Stomach (tissue), 4 donors: ENCODE measurements at regions not wholly inside any gene's neighbourhood (a gene's known extent, or its start where the extent isn't known, plus 50 kb on each side); places are given as distances from the start of the nearest gene placed in this dataset.

Source experiments
- EP300 ChIP-seq: sonication (generic); formaldehyde crosslinking; IDR thresholded peaks from one replicate; pipeline ENCODE4 v1.6.1; 2017; ENCODE audit warnings: antibody characterized with exemption
- POLR2A ChIP-seq, 4 donors: fragments of 450-650 bp; IDR thresholded peaks; one replicate each; pipeline ENCODE4 v1.6.1; 2016; ENCODE audit warnings: antibody characterized with exemption in 4 of 4, control low read depth in 2 of 4, mild to moderate bottlenecking in 1 of 4, moderate library complexity in 1 of 4
- POLR2AphosphoS5 ChIP-seq, 3 donors: sonication (generic); formaldehyde crosslinking; IDR thresholded peaks; one replicate each; pipeline ENCODE4 v1.6.1; 2016; ENCODE audit warnings: antibody characterized with exemption in 3 of 3
- TF ChIP-seq, protein P1 (sequence below), 7 experiments: fragments of 450-650 bp in 4 of 7; fragments of 200-600 bp in 3 of 7; sonication (generic) in 3 of 7; IDR thresholded peaks; one replicate each; pipeline ENCODE4 v1.5.1; 2016 to 2019; ENCODE audit warnings: antibody characterized with exemption in 7 of 7, control low read depth in 2 of 7, mild to moderate bottlenecking in 1 of 7

DNA sequence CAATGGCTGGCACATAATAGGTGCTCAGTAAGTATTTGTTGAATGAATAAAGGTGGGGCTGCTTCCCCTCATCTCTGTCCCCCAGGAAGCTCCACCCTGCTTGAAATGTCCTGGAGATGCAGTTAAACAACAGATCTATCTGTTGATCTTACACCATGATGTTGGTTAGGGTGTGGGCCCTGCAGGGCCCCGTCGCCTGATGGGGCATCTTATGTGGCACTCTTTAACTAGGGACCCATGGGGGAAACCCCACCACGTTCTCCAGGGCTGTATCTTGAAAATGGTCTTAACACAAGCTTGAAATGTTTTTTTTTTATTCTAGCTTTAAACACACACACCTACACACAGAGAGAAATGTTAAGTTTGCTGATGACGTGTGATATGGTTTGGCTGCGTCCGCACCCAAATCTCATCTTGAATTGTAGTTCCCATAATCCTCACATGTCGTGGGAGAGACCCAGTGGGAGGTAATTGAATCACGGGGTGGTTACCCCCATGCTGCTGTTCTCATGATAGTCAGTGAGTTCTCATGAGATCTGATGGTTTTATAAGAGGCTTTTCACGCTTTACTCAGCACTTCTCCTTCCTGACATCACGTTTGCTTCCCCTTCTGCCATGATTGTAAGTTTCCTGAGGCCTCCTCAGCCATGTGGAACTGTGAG, 741.7 kb downstream of the VRK1 start:
- TF ChIP-seq, protein P1, sequence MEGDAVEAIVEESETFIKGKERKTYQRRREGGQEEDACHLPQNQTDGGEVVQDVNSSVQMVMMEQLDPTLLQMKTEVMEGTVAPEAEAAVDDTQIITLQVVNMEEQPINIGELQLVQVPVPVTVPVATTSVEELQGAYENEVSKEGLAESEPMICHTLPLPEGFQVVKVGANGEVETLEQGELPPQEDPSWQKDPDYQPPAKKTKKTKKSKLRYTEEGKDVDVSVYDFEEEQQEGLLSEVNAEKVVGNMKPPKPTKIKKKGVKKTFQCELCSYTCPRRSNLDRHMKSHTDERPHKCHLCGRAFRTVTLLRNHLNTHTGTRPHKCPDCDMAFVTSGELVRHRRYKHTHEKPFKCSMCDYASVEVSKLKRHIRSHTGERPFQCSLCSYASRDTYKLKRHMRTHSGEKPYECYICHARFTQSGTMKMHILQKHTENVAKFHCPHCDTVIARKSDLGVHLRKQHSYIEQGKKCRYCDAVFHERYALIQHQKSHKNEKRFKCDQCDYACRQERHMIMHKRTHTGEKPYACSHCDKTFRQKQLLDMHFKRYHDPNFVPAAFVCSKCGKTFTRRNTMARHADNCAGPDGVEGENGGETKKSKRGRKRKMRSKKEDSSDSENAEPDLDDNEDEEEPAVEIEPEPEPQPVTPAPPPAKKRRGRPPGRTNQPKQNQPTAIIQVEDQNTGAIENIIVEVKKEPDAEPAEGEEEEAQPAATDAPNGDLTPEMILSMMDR (IDR thresholded peaks at IDR 0.05): no peak
- no peak for TF ChIP-seq POLR2AphosphoS5 (IDR thresholded peaks at IDR 0.05)
- no peak for TF ChIP-seq POLR2A (IDR thresholded peaks at IDR 0.05)
- no peak for TF ChIP-seq EP300
